ENCODE measurements at regions not wholly inside any gene's neighbourhood (a gene's known extent, or its start where the extent isn't known, plus 50 kb on each side); places are given as distances from the start of the nearest gene placed in this dataset.

DNA sequence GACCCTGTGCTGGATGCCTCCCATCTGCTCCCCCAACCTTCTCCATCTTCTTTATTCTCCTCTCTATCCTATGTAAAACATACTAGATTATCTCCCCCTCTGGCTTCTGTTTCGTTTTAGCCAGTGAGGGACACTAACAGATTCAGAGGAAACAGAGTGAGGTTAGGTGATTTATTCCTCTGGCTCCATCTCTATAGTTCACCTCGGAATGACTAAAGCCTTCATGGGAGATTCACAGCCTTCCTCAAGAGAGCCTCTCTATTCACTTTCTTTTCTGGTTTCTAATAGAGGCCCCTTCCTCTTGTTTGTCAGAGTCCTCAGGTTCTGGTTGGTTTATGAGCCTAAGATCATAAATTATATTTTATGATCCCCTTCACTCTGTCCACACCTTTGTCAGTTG is 633.1 kb upstream of the TYRP1 start:
- H3K36me3 ChIP-seq (ENCODE audit: insufficient read depth, low read depth, low read length): no peaks in the 10 kb centered on the region
- H3K4me3 ChIP-seq (ENCODE audit: low read length): no peak overlapping the region
- H3K9me3 ChIP-seq (ENCODE audit: insufficient read depth, low read depth, low read length): peaks cover 11% of the 10 kb centered on the region
- no peaks in the 10 kb centered on the region for H3K27me3 ChIP-seq (ENCODE audit: insufficient read depth, low read length)
- H3K4me1 ChIP-seq (ENCODE audit: insufficient read depth, low read length): no peaks in the 10 kb centered on the region
- no peak overlapping the region for H3K9ac ChIP-seq (ENCODE audit: low read depth, low read length)
- no peak overlapping the region for H3K27ac ChIP-seq (ENCODE audit: low read length)

GRCh38 chr9:12060811-12061210 is 632.4 kb upstream of the TYRP1 start:
- H3K9ac ChIP-seq (ENCODE audit: low read depth, low read length): no peak overlapping the region
- H3K27me3 ChIP-seq (ENCODE audit: insufficient read depth, low read length): no peaks in the 10 kb centered on the region
- no peaks in the 10 kb centered on the region for H3K4me1 ChIP-seq (ENCODE audit: insufficient read depth, low read length)
- no peak overlapping the region for H3K27ac ChIP-seq (ENCODE audit: low read length)
- no peak overlapping the region for H3K4me3 ChIP-seq (ENCODE audit: low read length)
- H3K9me3 ChIP-seq (ENCODE audit: insufficient read depth, low read depth, low read length): peaks cover 6% of the 10 kb centered on the region; the same call in 1 of the 2 replicates
- no peaks in the 10 kb centered on the region for H3K36me3 ChIP-seq (ENCODE audit: insufficient read depth, low read depth, low read length)

DNA sequence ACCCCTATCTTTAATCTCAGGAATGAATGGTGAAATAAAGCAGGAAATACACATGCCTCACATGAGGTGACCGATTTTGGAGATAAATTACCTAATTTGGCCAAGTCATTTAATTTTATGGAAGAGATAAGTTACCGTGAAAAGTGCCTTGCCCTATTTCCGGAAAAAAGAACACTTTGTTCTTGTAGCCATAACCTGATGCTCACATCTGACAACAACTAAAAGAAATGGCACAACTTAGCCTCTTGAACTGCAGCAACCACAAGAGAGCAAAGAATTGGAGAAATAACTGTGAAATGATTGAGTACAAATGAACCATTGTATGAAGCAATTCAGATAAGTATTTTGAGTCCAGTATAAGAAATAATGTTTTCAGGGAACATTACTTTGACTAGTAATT is 628.1 kb upstream of the TYRP1 start:
- no peaks in the 10 kb centered on the region for H3K4me1 ChIP-seq (ENCODE audit: insufficient read depth, low read length)
- no peak overlapping the region for H3K9ac ChIP-seq (ENCODE audit: low read depth, low read length)
- H3K36me3 ChIP-seq (ENCODE audit: insufficient read depth, low read depth, low read length): no peaks in the 10 kb centered on the region
- no peak overlapping the region for H3K4me3 ChIP-seq (ENCODE audit: low read length)
- H3K27me3 ChIP-seq (ENCODE audit: insufficient read depth, low read length): no peaks in the 10 kb centered on the region
- no peak overlapping the region for H3K27ac ChIP-seq (ENCODE audit: low read length)
- no peaks in the 10 kb centered on the region for H3K9me3 ChIP-seq (ENCODE audit: insufficient read depth, low read depth, low read length)

- no peaks in the 10 kb centered on the region for H3K4me1 ChIP-seq (ENCODE audit: insufficient read depth, low read length)
- H3K27me3 ChIP-seq (ENCODE audit: insufficient read depth, low read length): no peaks in the 10 kb centered on the region
- H3K4me3 ChIP-seq (ENCODE audit: low read length): no peak overlapping the region
- H3K9ac ChIP-seq (ENCODE audit: low read depth, low read length): no peak overlapping the region
- H3K9me3 ChIP-seq (ENCODE audit: insufficient read depth, low read depth, low read length): no peaks in the 10 kb centered on the region
- no peaks in the 10 kb centered on the region for H3K36me3 ChIP-seq (ENCODE audit: insufficient read depth, low read depth, low read length)
- H3K27ac ChIP-seq (ENCODE audit: low read length): no peak overlapping the region
Measured at GRCh38 chr9:12065686-12066085, 627.5 kb upstream of the TYRP1 start.

DNA sequence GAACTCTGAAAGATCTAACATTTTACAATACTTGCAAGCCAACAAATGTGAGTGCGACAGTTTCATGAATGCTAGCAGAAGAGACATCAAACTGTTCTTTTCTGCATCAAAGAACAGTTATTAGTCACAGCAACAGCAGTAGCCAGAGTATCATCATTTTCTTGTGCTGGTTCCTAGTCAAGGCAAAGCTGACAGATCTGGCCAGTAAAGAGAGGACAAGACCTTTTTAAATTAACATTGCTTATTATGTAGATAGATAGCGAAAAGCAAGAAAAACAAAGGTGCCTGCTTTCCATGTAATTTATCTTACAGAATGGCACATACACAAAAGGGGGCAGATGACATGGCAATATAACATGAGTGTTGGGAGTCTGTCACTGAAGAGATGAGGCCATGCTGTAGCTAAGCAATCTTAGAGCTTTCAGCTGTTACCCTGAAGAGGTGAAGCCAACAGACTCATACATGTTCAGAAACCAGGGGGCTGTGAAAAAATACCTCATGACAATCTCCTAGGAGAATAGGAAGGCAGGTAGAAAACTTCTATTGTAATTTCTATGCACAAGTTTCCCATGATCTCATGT is 626.6 kb upstream of the TYRP1 start:
- no peaks in the 10 kb centered on the region for H3K9me3 ChIP-seq (ENCODE audit: insufficient read depth, low read depth, low read length)
- no peak overlapping the region for H3K4me3 ChIP-seq (ENCODE audit: low read length)
- no peaks in the 10 kb centered on the region for H3K27me3 ChIP-seq (ENCODE audit: insufficient read depth, low read length)
- H3K9ac ChIP-seq (ENCODE audit: low read depth, low read length): no peak overlapping the region
- H3K27ac ChIP-seq (ENCODE audit: low read length): no peak overlapping the region
- no peaks in the 10 kb centered on the region for H3K36me3 ChIP-seq (ENCODE audit: insufficient read depth, low read depth, low read length)
- no peaks in the 10 kb centered on the region for H3K4me1 ChIP-seq (ENCODE audit: insufficient read depth, low read length)

- Histone ChIP-seq H3K4me3 (ENCODE audit: low read length) (no peak overlapping the region), H3K9me3 (ENCODE audit: insufficient read depth, low read depth, low read length) (no peaks in the 10 kb centered on the region; the same call in 1 of the 2 replicates), H3K36me3 (ENCODE audit: insufficient read depth, low read depth, low read length) (no peaks in the 10 kb centered on the region), H3K4me1 (ENCODE audit: insufficient read depth, low read length) (no peaks in the 10 kb centered on the region), H3K27ac (ENCODE audit: low read length) (no peak overlapping the region), H3K27me3 (ENCODE audit: insufficient read depth, low read length) (no peaks in the 10 kb centered on the region), H3K9ac (ENCODE audit: low read depth, low read length) (no peak overlapping the region)
Measured at GRCh38 chr9:12069366-12069765, 623.8 kb upstream of the TYRP1 start.

- Histone ChIP-seq H3K9me3 (ENCODE audit: insufficient read depth, low read depth, low read length) (no peaks in the 10 kb centered on the region), H3K27me3 (ENCODE audit: insufficient read depth, low read length) (no peaks in the 10 kb centered on the region), H3K4me3 (ENCODE audit: low read length) (no peak overlapping the region), H3K36me3 (ENCODE audit: insufficient read depth, low read depth, low read length) (no peaks in the 10 kb centered on the region), H3K4me1 (ENCODE audit: insufficient read depth, low read length) (no peaks in the 10 kb centered on the region), H3K9ac (ENCODE audit: low read depth, low read length) (no peak overlapping the region), H3K27ac (ENCODE audit: low read length) (no peak overlapping the region)
Measured at GRCh38 chr9:12085399-12085798, 607.8 kb upstream of the TYRP1 start.

- Histone ChIP-seq H3K9me3 (ENCODE audit: insufficient read depth, low read depth, low read length) (no peaks in the 10 kb centered on the region), H3K36me3 (ENCODE audit: insufficient read depth, low read depth, low read length) (no peaks in the 10 kb centered on the region), H3K27ac (ENCODE audit: low read length) (no peak overlapping the region), H3K4me3 (ENCODE audit: low read length) (no peak overlapping the region), H3K9ac (ENCODE audit: low read depth, low read length) (no peak overlapping the region), H3K4me1 (ENCODE audit: insufficient read depth, low read length) (no peaks in the 10 kb centered on the region), H3K27me3 (ENCODE audit: insufficient read depth, low read length) (no peaks in the 10 kb centered on the region)
Measured at GRCh38 chr9:12091865-12092527, 601.2 kb upstream of the TYRP1 start.

DNA sequence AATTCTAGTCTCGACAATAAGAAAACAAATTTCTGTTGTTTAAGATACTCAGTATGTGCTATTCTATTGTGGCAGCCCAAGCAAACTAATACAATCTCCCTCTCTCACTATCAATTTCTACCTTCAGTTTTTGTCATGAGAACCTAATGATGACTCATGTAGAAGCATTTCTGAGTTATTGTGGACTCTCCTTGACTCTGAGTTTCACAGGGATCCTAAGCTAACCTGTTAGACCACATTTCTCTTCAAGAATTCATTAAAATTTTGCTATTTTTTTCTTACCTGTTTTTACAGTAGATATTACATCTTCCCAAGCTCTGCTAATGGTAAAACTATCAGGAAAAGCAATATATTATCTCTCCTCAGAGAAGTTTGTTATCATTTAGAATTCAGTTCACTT is 599.1 kb upstream of the TYRP1 start:
- Histone ChIP-seq H3K9me3 (ENCODE audit: insufficient read depth, low read depth, low read length) (no peaks in the 10 kb centered on the region), H3K4me1 (ENCODE audit: insufficient read depth, low read length) (no peaks in the 10 kb centered on the region), H3K36me3 (ENCODE audit: insufficient read depth, low read depth, low read length) (no peaks in the 10 kb centered on the region), H3K27ac (ENCODE audit: low read length) (no peak overlapping the region), H3K9ac (ENCODE audit: low read depth, low read length) (no peak overlapping the region), H3K27me3 (ENCODE audit: insufficient read depth, low read length) (no peaks in the 10 kb centered on the region), H3K4me3 (ENCODE audit: low read length) (no peak overlapping the region)

DNA sequence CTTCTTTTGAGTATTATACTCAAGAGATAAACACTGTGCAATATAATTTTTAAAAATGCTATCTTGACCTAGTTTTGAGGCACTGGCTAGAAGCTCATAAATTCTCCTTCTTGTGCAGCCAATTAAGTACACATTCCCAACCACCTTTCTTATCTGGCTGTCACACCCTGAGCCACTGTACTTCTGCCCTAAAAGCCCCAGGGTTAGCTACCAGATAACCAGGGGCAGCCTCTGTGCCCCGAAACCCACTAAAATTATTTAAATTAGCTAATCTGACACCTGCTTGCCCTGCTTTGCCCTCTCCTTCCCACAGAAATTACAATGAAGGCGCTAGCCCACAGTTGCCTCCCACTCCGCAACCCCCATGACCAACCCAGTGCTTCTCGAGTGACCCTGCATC is 597.3 kb upstream of the TYRP1 start:
- H3K4me1 ChIP-seq (ENCODE audit: insufficient read depth, low read length): no peaks in the 10 kb centered on the region
- H3K36me3 ChIP-seq (ENCODE audit: insufficient read depth, low read depth, low read length): no peaks in the 10 kb centered on the region
- peaks cover 13% of the 10 kb centered on the region for H3K9me3 ChIP-seq (ENCODE audit: insufficient read depth, low read depth, low read length)
- no peak overlapping the region for H3K27ac ChIP-seq (ENCODE audit: low read length)
- H3K27me3 ChIP-seq (ENCODE audit: insufficient read depth, low read length): no peaks in the 10 kb centered on the region
- H3K4me3 ChIP-seq (ENCODE audit: low read length): no peak overlapping the region
- no peak overlapping the region for H3K9ac ChIP-seq (ENCODE audit: low read depth, low read length)

DNA sequence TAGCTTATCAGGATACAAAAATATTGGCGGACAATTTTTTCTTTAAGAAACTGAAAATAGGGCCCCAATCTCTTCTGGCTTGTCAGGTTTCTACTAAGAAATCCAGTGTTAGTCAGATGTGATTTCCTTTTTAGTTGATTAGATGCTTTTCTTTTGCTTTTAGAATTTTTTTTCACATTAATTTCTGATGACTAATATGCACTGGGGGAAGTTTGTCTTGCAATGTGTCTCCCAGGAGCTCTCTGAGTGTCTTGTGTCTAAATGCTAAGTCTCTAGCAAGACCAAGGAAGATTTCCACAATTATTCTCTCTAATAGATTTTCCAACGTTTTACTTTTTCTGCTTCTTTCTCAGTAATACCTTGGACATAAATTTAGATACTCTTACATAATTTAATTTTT is 559.8 kb upstream of the TYRP1 start:
- H3K9me3 ChIP-seq (ENCODE audit: insufficient read depth, low read depth, low read length): peaks cover 3% of the 10 kb centered on the region; the same call in 1 of the 2 replicates
- H3K9ac ChIP-seq (ENCODE audit: low read depth, low read length): no peak overlapping the region
- no peaks in the 10 kb centered on the region for H3K27me3 ChIP-seq (ENCODE audit: insufficient read depth, low read length)
- H3K27ac ChIP-seq (ENCODE audit: low read length): no peak overlapping the region
- no peaks in the 10 kb centered on the region for H3K36me3 ChIP-seq (ENCODE audit: insufficient read depth, low read depth, low read length)
- H3K4me1 ChIP-seq (ENCODE audit: insufficient read depth, low read length): no peaks in the 10 kb centered on the region
- no peak overlapping the region for H3K4me3 ChIP-seq (ENCODE audit: low read length)

DNA sequence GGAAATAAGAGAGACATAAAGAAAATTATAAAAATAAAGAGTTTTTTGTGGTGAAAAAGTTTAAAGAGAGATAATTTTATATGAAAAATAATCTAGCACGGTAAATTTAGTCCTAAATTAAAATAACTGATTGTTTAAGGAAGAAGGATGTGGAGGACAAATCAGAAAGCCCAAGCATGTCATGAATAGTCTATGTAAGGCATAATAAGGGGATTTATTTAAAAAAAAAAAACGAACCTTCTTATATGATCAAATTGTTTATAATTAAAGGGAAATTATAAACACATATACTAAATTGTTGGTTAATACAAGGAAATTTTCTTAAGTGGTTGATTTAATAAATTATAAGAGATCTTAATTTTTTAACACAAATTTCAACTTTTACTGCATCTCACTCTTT is 551.8 kb upstream of the TYRP1 start:
- no peak overlapping the region for H3K4me3 ChIP-seq (ENCODE audit: low read length)
- H3K27ac ChIP-seq (ENCODE audit: low read length): no peak overlapping the region
- H3K4me1 ChIP-seq (ENCODE audit: insufficient read depth, low read length): no peaks in the 10 kb centered on the region
- peaks cover 62% of the 10 kb centered on the region for H3K9me3 ChIP-seq (ENCODE audit: insufficient read depth, low read depth, low read length)
- no peaks in the 10 kb centered on the region for H3K36me3 ChIP-seq (ENCODE audit: insufficient read depth, low read depth, low read length)
- H3K27me3 ChIP-seq (ENCODE audit: insufficient read depth, low read length): no peaks in the 10 kb centered on the region
- no peak overlapping the region for H3K9ac ChIP-seq (ENCODE audit: low read depth, low read length)

Data from iPS-20b (cell line).